Caco-2 (cell line): ENCODE measurements at regions not wholly inside any gene's neighbourhood (a gene's known extent, or its start where the extent isn't known, plus 50 kb on each side); places are given as distances from the start of the nearest gene placed in this dataset.

Experiments
- BruUV-seq: library from RNA; stranded (reverse); fragments of 400-500 nt; replicated peaks from 2 replicates; lab custom pipeline; 2021; lab: Mats Ljungman, UMichigan
- CTCF ChIA-PET: fragments of 300-600 bp; sonication (Branson Sonifier 250); formaldehyde crosslinking; loops from one replicate; lab custom pipeline; 2022; ENCODE audit warnings: antibody characterized with exemption; lab: Charles Lee
- POLR2A ChIA-PET: fragments of 300-600 bp; sonication (Branson Sonifier 250); formaldehyde crosslinking; loops from one replicate; lab custom pipeline; 2022; ENCODE audit warnings: antibody characterized with exemption; lab: Charles Lee
- DNase-seq, 2 experiments: peaks; one replicate each; pipeline versions ENCODE4 v3.0.0 to v3.0.0-alpha.2; 2020 to 2022
- H3K27me3 ChIP-seq: replicated peaks from 2 replicates; pipeline ENCODE4 v1.6.0; 2011; ENCODE audit warnings: low read length; ENCODE audit not compliant: control insufficient read depth, insufficient read depth
- H3K36me3 ChIP-seq: 2 replicates; pipeline ENCODE4 v1.5.1; 2011; ENCODE audit warnings: low read length; ENCODE audit not compliant: control insufficient read depth, insufficient read depth
- H3K4me1 ChIP-seq: fragments of 250-450 bp; sonication (Bioruptor Pico); 2 replicates; pipeline ENCODE4 v1.5.1; 2020; ENCODE audit warnings: mild to moderate bottlenecking
- H3K4me3 ChIP-seq: 2 replicates; pipeline ENCODE4 v1.5.1; 2011; ENCODE audit warnings: low read depth, mild to moderate bottlenecking, control low read depth, low read length
- H3K9me3 ChIP-seq: fragments of 250-450 bp; sonication (Bioruptor Pico); 2 replicates; pipeline ENCODE4 v1.5.1; 2020; ENCODE audit warnings: mild to moderate bottlenecking, moderate library complexity
- H3K27ac Mint-ChIP-seq: one replicate; pipeline ENCODE4 v1.8.0; 2022; ENCODE audit warnings: mixed read lengths; ENCODE audit not compliant: unreplicated experiment
- H3K27me3 Mint-ChIP-seq: one replicate; pipeline ENCODE4 v1.8.0; 2022; ENCODE audit warnings: mixed read lengths; ENCODE audit not compliant: insufficient read depth, unreplicated experiment
- H3K36me3 Mint-ChIP-seq: one replicate; pipeline ENCODE4 v1.8.0; 2022; ENCODE audit warnings: mild to moderate bottlenecking, mixed read lengths; ENCODE audit not compliant: insufficient read depth, unreplicated experiment
- H3K4me1 Mint-ChIP-seq: one replicate; pipeline ENCODE4 v1.8.0; 2022; ENCODE audit warnings: low read depth, mixed read lengths; ENCODE audit not compliant: unreplicated experiment
- H3K4me3 Mint-ChIP-seq: one replicate; pipeline ENCODE4 v1.8.0; 2022; ENCODE audit warnings: mild to moderate bottlenecking, moderate library complexity, mixed read lengths; ENCODE audit not compliant: unreplicated experiment
- H3K9me3 Mint-ChIP-seq: one replicate; pipeline ENCODE4 v1.8.0; 2022; ENCODE audit warnings: mixed read lengths; ENCODE audit not compliant: unreplicated experiment
- CTCF ChIP-seq, 2 experiments: fragments of 200-600 bp in 1 of 2; IDR thresholded peaks; 1 replicate in 1 of 2; 2 replicates in 1 of 2; pipeline versions ENCODE4 v1.5.1 to v1.8.0; 2011 to 2022; ENCODE audit warnings: antibody characterized with exemption in 1 of 2, control low read depth in 1 of 2, inconsistent platforms in 1 of 2, low read depth in 1 of 2, low read length in 1 of 2, mild to moderate bottlenecking in 1 of 2, moderate library complexity in 1 of 2; ENCODE audit not compliant: insufficient read depth in 1 of 2, severe bottlenecking in 1 of 2, unreplicated experiment in 1 of 2
- intact Hi-C: fragments of 100-400 bp; cut with micrococcal nuclease; formaldehyde crosslinking; loops from one replicate; pipeline ENCODE4 v1.10.0; 2022; ENCODE audit not compliant: unreplicated experiment

DNA sequence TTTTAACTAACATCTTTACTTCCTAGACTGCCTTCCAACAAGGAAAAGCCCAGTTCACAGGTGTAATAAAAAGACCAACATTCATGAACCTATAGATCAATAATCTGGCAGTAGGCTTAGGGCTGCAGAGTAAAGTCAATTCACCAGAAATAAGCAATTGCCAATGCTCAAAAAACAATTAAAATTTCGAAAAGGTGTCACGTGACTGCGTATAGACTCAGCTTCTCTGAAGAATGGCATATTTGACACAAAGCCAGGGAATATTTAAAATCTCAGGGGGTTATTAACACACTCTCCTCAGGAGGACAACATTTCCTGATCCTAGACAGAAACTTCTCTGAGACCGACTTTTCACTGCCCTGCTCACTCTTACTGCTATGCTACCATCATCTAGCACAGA lies 245.2 kb upstream of the LRATD1 start:
- no peaks in the 10 kb centered on the region for H3K9me3 ChIP-seq
- Mint-ChIP-seq H3K27me3 (no peaks in the 10 kb centered on the region), H3K4me1 (no peaks in the 10 kb centered on the region), H3K36me3 (no peaks in the 10 kb centered on the region), H3K27ac (no peak overlapping the region), H3K4me3 (no peak overlapping the region), H3K9me3 (no peaks in the 10 kb centered on the region)
- H3K36me3 ChIP-seq = no peaks in the 10 kb centered on the region
- BruUV-seq = no TSS peak
- ChIA-PET POLR2A (no interaction called here), CTCF (no interaction called here)
- H3K4me1 ChIP-seq = no peaks in the 10 kb centered on the region
- intact Hi-C loops = loop anchor here (5.0 kb wide), 1 partner anchor 905 kb away; no protein-coding TSS in a partner anchor
- H3K27me3 ChIP-seq = no peaks in the 10 kb centered on the region
- no peak for DNase-seq
- no peak for TF ChIP-seq CTCF (IDR thresholded peaks at IDR 0.05; ENCODE audit: insufficient read depth in 1 of 2, low read depth in 1 of 2, low read length in 1 of 2, severe bottlenecking in 1 of 2, unreplicated experiment in 1 of 2)
- no peak overlapping the region for H3K4me3 ChIP-seq

- CTCF ChIA-PET = no interaction called here
- H3K9me3 ChIP-seq = no peaks in the 10 kb centered on the region
- H3K36me3 Mint-ChIP-seq = no peaks in the 10 kb centered on the region
- H3K4me1 ChIP-seq = no peaks in the 10 kb centered on the region
- H3K27me3 ChIP-seq = no peaks in the 10 kb centered on the region
- H3K27me3 Mint-ChIP-seq = no peaks in the 10 kb centered on the region
- H3K36me3 ChIP-seq = no peaks in the 10 kb centered on the region
- BruUV-seq = no TSS peak
- H3K4me3 ChIP-seq = no peak overlapping the region
- intact Hi-C loops = loop anchor here (5.0 kb wide), 1 partner anchor 906 kb away; no protein-coding TSS in a partner anchor
- TF ChIP-seq CTCF (IDR thresholded peaks at IDR 0.05; ENCODE audit: insufficient read depth in 1 of 2, low read depth in 1 of 2, low read length in 1 of 2, severe bottlenecking in 1 of 2, unreplicated experiment in 1 of 2) = no peak
- no peaks in the 10 kb centered on the region for H3K4me1 Mint-ChIP-seq
- no peak for DNase-seq
- POLR2A ChIA-PET = no interaction called here
- no peak overlapping the region for H3K4me3 Mint-ChIP-seq
- H3K9me3 Mint-ChIP-seq = no peaks in the 10 kb centered on the region
- no peak overlapping the region for H3K27ac Mint-ChIP-seq
Measured at GRCh38 chr2:14388724-14389123, 243.8 kb upstream of the LRATD1 start.

DNA sequence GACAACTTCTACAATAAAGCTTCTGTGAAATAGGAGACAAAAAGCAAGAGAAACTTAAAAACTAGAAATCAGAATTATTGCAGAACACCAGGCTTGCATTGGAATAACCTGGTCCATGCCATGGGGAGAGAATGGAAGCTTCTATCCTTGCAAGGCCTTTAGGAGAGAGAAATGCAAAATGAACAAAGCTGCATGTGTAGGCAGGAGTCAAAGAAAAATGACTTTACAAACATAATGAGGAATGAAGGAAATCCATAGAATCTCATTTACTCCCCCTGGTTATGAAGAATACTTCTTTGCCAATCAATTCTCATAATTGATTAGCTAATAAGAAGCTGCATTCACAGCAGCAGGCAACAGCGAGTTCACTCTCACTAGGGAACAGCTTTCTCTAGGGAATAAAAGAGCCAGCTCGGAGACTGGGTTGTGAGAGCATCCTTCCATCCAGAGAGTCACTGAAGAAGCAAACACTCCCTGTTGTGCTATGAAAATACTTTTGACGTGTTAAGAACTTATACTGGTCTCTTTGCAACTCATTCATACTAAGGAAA lies 235.9 kb upstream of the LRATD1 start:
- POLR2A ChIA-PET = no interaction called here

More for the DNA sequence above, 235.9 kb upstream of the LRATD1 start:
- Mint-ChIP-seq H3K4me3 (no peak overlapping the region), H3K9me3 (no peaks in the 10 kb centered on the region), H3K27me3 (no peaks in the 10 kb centered on the region), H3K36me3 (no peaks in the 10 kb centered on the region), H3K27ac (no peak overlapping the region), H3K4me1 (no peaks in the 10 kb centered on the region)
- Histone ChIP-seq H3K9me3 (no peaks in the 10 kb centered on the region), H3K27me3 (no peaks in the 10 kb centered on the region), H3K4me1 (no peaks in the 10 kb centered on the region), H3K36me3 (no peaks in the 10 kb centered on the region), H3K4me3 (no peak overlapping the region)
- DNase-seq = no peak
- no TSS peak for BruUV-seq
- intact Hi-C loops = no loop called here
- CTCF ChIA-PET = no interaction called here
- TF ChIP-seq CTCF (IDR thresholded peaks at IDR 0.05; ENCODE audit: insufficient read depth in 1 of 2, low read depth in 1 of 2, low read length in 1 of 2, severe bottlenecking in 1 of 2, unreplicated experiment in 1 of 2) = no peak
